HG03025 (cell line): ENCODE measurements at regions not wholly inside any gene's neighbourhood (a gene's known extent, or its start where the extent isn't known, plus 50 kb on each side); places are given as distances from the start of the nearest gene placed in this dataset.
"Not testable (repeated sequence)": the region's sequence is repeated elsewhere in the genome, so short reads cannot be mapped to it uniquely, and the experiment has no call there.

ENCODE experiments used
- ATAC-seq: cut with Tn5 transposase; IDR thresholded peaks from one replicate; pipeline ENCODE4 v1.9.1; 2021; ENCODE audit warnings: mild to moderate bottlenecking, moderate library complexity; ENCODE audit not compliant: unreplicated experiment, low FRiP score

- ATAC-seq, result peak; percentile 96
Measured at GRCh38 chr12:90515199-90516175, 439.5 kb downstream of the CCER1 start.

GRCh38 chr12:90514325-90514724, 440.7 kb downstream of the CCER1 start:
- no peak for ATAC-seq

GRCh38 chr12:90512518-90512917, 442.5 kb downstream of the CCER1 start:
- no peak for ATAC-seq

- no peak for ATAC-seq
Measured at GRCh38 chr12:90510948-90511347, 444.0 kb downstream of the CCER1 start.

- ATAC-seq, result no peak
Measured at GRCh38 chr12:90504806-90505205, 450.2 kb downstream of the CCER1 start.

- no peak for ATAC-seq
Measured at GRCh38 chr12:90502070-90502469, 452.9 kb downstream of the CCER1 start.

GRCh38 chr12:90501412-90501811, 453.6 kb downstream of the CCER1 start:
- ATAC-seq, result no peak

- no peak for ATAC-seq
Measured at GRCh38 chr12:90499795-90500194, 455.2 kb downstream of the CCER1 start.

GRCh38 chr12:90497923-90498545, 456.9 kb downstream of the CCER1 start:
- no peak for ATAC-seq

- ATAC-seq, result no peak
Measured at GRCh38 chr12:90490355-90490754, 464.6 kb downstream of the CCER1 start.

GRCh38 chr12:90489141-90489540, 465.8 kb downstream of the CCER1 start:
- ATAC-seq, result no peak

- ATAC-seq, result no peak
Measured at GRCh38 chr12:90485560-90485959, 469.4 kb downstream of the CCER1 start.

- no peak for ATAC-seq
Measured at GRCh38 chr12:90484094-90484493, 470.9 kb downstream of the CCER1 start.

- no peak for ATAC-seq
Measured at GRCh38 chr12:90481748-90482147, 473.2 kb downstream of the CCER1 start.

- ATAC-seq, result no peak
Measured at GRCh38 chr12:90479237-90479636, 475.7 kb downstream of the CCER1 start.

GRCh38 chr12:90473831-90474230, 481.1 kb downstream of the CCER1 start:
- no peak for ATAC-seq

- ATAC-seq, result no peak
Measured at GRCh38 chr12:90460681-90461080, 494.3 kb downstream of the CCER1 start.

GRCh38 chr12:90456248-90456647, 498.7 kb downstream of the CCER1 start:
- ATAC-seq, result no peak

- ATAC-seq, result no peak
Measured at GRCh38 chr12:90455756-90456155, 499.2 kb downstream of the CCER1 start.

GRCh38 chr12:90449611-90450010, 505.4 kb downstream of the CCER1 start:
- ATAC-seq, result no peak

- ATAC-seq, result not testable (repeated sequence)
Measured at GRCh38 chr12:90443466-90443865, 511.5 kb downstream of the CCER1 start.

- ATAC-seq, result no peak
Measured at GRCh38 chr12:90441431-90441830, 513.5 kb downstream of the CCER1 start.
